HG02852 (cell line): ENCODE measurements at regions not wholly inside any gene's neighbourhood (a gene's known extent, or its start where the extent isn't known, plus 50 kb on each side); places are given as distances from the start of the nearest gene placed in this dataset.

Source experiments
- ATAC-seq: cut with Tn5 transposase; IDR thresholded peaks from one replicate; pipeline ENCODE4 v1.9.1; 2021; ENCODE audit warnings: mild to moderate bottlenecking, moderate library complexity; ENCODE audit not compliant: unreplicated experiment

DNA sequence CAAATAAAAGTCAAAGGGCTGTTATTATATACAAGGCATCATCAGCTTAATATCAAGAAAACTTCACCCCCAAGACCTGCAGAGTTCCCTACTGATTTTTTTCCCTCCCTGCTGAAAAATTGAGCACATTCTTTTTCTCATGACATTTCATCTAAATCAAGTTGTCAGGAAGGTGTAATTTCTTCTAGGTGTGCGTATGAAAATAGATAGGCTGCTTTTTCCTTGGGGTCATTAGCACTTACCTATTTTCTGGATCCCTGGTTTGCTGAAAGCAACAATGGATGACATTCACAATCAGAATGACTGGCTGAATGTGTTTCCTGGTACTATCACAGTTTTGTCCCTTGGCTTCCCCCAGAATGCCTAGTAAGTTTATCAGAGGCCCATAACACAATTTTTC is 225.0 kb upstream of the KIRREL3 start:
- no peak for ATAC-seq

DNA sequence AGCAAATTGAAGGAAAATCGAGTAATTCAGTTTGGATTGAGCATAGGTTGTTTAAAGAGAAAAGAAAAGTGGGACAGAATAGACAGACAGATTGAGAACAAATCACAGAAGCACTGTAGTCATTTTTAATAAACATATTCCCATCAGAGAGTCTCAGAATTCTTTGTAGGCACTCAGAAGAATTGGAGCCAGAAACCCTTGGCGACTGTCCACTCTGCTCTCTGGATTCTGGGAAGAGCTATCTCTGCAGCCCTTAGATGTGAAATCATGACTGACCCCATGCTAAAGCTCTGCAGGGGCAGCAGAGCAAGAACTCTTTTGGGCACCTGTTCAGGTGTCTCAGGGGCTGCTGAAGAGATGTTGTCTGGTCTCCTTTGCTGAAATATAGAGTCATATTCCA is 223.7 kb upstream of the KIRREL3 start:
- ATAC-seq, result no peak

DNA sequence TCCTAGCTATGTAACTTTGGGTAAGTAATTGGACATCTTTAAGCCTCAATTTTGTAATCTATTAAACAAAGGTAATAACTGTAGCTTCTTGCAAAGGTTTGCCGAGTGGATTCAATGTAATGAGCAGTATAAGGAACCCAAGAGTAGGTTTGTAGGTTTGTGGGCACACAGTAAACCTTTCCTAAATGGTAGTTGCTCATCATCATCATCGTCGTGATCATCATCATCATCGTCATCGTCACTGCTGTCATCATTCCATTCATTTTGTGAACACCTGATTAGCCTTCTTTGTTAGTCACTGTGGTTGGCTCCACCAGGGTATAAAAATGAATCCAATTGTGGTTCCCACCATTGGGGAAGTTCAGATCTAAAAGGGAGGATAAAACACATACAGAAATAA is 223.1 kb upstream of the KIRREL3 start:
- no peak for ATAC-seq

DNA sequence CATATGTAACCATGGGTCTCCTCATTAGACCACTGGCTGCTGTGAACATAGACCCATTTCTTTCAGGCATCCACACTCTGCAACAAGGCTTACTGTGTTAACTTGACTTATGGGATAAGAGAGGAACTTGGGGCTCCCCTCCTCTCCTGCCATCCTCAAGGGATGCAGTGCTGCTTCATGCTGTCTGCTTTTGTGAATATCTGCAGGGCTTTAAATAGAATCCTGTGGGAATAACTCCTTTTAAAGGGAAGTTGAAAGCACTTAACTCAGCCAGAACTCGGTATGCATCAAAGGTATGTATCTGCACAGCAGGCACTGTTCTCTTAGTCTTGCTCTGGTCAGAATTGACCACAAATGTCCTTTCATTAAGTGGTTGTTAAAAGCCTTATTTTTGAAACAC is 222.5 kb upstream of the KIRREL3 start:
- no peak for ATAC-seq

DNA sequence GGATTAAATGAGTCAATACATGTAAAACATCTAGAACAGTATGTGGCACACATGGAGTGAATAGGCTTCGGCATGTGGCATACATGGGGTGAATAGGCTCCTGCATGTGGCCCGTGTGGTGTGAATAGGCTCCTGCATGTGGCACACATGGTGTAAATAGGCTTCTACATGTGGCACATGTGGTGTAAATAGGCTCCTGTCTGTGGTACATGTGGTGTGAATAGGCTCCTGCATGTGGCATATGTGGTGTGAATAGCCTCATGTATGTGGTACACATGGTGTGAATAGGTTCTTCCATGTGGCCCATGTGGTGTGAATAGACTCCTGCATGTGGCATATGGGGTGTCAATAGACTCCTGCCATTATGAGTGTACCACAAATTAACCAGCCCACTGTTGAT is 219.1 kb upstream of the KIRREL3 start:
- ATAC-seq, result no peak

DNA sequence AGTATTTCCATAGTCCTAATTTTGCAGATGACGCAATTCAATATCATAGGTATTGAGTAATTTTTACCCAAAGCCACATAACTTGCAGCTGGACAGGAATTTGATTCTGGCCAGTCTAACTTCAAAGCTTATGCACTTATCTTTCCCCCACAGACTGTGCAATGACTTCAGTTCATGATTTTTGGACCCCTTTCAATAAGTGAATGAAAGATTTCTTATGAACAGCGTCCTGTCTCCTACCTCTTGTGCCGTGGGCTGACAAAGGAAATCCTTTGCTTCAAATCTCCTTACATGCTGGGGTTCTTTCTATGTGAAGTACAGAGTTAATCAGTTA is 217.7 kb upstream of the KIRREL3 start:
- no peak for ATAC-seq

DNA sequence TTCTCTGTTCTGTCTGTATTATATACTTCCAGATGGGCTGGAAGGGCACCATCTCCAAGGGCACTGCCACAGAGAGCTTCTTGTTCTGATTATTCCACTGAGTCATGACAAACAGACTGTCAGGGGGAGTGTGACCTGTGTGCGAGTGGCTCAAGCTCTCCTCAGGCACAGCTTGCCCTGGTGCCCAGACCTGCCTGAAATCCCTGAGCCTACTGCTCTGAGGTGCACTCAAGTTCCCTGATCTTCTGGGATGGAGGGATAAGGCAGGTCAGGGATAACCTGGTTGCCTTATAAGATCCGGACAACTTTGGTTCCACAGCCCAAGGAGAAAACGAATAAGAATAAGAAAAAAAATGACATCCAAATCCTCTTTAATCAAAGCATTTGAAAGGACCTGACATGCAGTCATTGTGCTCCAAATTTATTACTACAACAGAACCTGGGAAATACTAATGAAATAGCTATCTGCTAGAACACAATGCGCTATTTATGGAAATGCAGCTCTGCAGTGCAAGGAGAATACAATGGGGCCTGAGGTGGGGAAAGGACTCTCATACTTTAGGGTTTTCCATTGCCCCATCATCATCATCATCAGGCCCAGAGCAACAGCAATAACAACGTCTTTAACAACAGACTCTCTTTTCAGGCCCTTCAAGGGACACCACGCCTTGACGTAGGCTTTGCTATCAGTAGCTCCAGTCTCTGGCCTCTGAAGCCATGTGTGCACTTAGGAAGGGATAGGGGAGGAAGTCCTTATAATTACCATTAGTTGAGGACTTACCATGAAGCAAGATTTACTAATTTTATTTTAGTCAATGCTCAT is 217.1 kb upstream of the KIRREL3 start:
- ATAC-seq, result no peak

DNA sequence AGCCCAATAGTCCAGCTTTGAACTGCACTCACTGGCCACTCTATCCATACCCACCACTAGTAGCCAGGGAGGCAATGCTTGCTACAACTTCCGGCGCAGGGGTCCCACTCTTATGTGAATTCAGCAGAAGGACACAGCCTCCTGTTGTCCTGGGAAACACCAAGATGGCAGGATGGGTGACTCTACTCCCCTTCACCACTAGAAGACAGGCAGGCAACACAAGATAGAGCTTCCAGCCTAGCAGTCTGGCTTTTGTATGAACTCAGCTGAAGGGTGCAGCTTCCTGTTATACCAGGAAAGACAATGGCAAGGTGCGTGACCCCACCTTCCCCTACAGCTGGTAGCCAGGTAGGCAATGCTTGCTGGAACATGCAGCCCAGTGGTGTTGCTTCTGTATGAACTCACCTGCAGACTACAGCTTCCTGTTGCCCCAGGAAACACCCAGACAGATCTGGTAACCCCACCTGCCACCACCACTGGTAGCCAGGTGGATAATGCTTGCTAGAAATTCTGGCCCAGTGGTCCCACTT is 205.2 kb upstream of the KIRREL3 start:
- ATAC-seq, result no peak

DNA sequence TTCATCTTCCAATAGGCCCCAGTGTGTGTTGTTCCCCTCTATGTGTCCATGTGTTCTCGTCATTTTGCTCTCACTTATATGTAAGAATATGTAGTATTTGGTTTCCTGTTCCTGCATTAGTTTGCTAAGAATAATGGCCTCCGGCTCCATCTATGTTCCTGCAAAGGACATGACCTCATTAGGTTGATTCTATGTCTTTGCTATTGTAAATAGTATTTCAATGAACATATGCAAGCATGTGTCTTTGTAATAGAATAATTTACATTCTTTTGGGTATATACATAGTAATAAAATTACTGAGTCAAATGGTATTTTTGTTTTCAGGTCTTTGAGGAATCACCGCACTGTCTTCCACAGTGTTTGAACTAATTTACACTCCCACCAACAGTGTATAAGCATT is 202.9 kb upstream of the KIRREL3 start:
- ATAC-seq, result no peak

DNA sequence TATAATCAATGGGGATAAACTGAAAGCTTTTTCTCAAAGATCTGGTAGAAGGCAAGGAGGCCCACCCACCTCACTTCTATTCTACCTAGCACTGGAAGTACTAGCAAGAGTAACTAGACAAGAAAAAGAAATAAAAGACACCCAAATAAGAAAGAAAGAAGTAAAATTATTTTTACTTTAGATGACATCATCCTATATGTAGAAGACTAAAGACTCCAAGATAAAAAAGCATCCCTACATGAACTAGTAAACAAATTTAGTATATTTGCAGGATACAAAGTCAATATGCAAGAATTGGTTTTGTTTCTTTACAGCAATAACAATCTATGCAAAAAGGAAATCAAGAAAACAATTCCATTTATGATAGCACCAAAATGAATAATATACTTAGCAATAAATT is 201.5 kb upstream of the KIRREL3 start:
- ATAC-seq, result no peak

DNA sequence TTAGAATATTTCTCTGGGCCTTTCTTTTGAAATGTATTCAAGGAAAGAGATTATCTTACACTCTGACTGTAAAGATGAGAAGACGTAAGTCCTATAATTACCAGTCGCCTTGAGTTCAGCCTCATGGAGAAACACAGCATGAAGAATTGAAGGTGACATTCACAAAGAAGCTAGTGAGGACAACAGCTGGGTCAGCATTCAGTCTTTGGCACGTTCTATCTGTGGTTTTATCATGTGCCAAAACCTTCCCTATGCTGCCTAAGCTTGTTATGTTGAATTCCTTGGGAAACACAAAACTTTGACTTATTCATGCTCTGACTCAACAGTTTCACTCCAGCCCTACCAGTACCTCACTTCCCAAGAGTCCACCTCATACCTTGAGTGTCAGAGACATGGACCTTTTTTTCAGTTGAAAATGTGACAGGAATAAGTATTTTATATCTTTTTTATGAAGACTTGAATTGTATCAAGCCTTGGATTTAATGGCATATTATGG is 198.8 kb upstream of the KIRREL3 start:
- no peak for ATAC-seq

DNA sequence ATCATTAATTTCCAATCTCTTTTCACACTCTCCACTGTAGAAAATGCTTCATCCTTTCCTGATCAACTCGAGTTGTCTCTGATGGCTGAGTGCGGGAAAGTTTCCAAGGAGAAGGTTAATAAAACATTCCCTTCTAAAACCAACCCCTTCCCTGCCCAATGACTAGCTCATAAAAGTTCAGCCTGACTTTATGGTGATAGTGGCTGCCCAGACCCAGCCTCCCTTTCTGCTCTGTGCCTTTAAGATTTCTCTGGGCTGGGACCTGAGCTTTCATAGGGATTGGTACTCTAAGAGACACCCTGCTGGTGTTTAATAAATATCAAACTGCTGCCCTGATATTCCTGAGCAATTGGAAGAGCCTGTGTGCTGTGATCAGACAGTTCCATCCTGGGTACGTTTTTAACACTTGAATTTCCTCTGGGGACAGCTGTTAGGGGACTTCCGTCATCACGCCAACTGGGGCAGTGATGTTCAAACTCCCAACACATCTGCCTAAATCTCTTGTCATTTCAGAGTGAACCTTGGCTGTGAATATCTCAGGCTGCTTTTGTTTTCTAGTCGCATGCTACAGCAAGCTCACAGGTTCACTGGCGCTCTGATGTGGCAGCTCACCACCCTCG is 195.0 kb upstream of the KIRREL3 start:
- no peak for ATAC-seq

DNA sequence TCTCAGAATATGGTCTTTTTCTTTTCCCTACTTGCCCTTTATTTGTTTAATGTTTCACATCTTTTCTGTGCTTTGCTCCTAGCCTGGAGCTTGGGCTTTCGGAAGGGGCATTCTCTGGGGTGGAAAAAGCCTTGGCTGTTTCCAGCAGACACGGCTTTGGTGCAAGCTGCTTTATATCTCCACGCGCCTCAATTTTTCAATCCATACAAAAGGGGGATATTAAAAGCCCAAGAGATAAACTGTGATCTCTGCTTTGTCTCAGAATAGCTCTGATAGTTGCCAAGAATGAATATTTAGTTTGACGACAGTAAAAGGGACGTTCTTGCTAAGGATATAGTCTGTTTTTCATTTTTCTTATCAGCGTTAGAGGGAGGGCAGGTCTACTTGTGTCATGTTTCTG is 194.0 kb upstream of the KIRREL3 start:
- ATAC-seq, result no peak

DNA sequence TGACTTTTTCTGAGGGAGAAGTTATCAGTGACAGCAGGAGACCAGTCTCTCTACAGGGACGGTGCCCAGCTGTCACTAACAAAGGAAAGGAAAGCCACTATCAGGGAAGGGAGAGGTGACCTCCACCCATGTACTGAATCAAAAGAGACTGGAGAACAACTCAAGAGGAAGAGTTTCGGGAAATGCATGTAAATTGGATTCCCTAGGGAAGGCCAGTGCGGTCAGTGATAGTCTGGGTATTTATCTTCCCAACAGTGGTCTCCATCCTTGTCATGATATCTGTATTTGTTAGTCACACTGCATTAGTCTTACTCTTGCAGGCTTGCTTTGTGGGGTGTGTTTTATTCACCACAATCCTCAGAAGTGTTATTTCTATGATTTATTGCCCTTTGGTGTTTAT is 193.4 kb upstream of the KIRREL3 start:
- ATAC-seq, result no peak

DNA sequence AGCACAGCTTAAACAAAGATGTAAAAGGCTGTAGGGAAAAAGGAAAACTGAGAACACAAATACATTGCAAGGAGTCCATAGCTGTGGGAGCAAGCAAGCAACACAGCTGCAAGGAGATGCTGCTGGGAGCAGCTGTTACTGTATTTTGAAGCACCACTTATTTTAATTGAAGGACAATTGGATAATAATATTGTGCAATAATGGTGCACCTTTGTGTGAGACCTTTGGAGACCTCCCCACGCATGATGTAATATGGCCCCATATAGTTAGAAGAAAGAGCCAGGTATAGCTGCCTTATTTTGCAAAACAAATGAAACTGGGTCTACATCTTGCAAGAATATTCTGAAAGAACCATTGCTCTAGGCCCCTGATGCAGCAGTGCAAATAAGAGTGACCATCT is 191.1 kb upstream of the KIRREL3 start:
- ATAC-seq, result no peak

DNA sequence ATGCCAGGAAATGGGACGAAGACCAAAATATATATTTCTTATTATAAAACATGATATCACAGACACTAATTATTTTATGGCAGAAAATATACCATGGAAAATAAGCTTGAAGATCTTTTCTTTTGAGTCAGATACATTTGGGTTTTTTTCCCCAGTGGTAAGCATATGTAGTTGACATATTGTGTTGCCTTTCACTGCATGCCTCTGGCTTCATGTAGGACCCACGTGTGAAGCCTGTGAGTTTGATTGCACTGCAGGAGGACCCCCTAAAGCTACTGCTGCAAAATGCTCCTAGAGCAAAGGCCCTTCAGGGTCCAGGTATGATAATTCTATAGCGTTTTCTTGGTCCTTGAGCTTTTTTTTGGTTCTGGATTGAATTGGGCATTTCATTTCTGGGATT is 190.7 kb upstream of the KIRREL3 start:
- no peak for ATAC-seq

DNA sequence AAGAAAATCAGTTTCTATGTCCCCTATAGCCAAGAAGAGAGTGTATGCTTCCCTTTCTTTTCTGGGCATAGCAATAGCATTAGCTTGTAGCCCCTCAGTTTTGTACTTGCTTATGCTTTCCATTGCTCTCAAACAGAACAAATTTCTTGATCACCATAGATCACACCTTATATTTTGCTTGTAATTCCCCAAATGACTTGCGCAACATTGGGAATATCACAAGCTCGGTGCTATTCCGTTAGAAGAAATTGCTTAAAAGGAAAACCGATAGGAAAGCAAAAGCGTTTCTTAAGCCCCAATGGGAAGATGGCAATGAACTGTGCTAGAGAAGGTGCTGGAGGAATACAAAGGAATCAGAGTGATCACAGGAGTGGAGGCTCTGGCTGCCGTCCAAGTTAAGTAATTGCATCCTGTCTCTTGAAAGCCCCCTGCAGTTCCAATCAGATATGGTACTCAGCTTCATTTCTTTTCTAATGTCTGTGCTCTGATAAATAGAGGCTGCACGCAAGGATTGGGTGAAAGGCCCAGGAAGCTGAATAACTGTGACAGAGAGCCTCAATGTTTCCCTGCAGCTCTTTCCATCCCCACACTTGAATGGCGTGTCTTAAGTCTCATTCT is 182.1 kb upstream of the KIRREL3 start:
- ATAC-seq, result no peak

DNA sequence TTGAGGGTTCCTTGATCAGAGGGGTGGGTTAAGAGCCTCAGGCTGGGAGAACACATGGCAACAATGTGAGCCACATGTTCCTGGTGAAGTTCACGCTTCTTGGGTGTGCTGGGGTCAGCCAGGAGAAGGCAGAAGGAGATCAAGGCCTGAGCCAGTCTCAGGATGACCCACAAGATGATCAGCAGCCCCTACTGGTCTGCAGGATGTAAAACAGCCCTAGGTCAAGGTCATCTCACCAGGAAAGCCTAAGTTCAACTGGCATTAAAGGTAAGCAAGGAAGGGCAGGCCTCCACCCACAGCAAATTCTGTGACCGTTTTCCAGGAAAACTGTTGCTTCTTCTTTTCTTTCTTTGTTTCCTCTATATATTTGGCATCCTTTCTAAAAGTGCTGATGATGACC is 156.7 kb upstream of the KIRREL3 start:
- no peak for ATAC-seq

DNA sequence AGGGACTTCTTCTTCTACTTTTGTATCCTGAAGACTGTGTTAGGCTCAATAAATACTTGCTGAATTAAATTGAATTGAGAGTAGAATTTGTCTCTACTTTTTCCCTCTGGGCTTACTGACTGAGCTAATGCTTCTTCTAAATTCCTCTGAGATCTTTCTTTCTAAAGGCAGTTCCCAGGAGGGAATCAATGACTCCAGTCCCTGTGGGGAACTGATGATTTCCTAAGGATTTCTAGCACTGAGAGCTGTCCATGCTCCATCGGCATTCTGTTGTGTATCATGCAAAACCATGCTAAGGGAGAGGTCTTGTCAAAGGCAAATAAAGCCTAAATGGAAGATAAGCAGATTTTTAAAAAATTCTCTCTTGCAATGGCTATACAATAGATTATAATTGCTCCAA is 148.8 kb upstream of the KIRREL3 start:
- ATAC-seq, result no peak

DNA sequence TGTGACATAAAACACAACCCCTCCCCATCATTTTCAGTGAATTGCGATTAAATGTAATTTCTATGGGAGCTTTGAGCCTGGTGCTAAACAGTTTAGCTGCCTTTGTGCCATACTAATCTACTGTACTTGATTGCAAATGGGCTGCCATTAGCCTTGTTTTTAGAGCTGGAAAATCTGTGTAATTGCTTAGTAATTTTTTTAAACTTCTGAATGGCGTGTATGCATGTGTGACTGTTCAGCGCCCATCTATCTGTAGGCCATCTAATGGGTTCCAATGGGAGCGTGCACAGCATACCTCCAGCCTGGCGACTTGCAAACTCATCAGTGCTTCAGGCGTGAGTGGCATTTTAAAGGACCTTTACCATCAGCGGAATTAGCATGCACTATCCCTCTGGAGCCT is 142.7 kb upstream of the KIRREL3 start:
- no peak for ATAC-seq

DNA sequence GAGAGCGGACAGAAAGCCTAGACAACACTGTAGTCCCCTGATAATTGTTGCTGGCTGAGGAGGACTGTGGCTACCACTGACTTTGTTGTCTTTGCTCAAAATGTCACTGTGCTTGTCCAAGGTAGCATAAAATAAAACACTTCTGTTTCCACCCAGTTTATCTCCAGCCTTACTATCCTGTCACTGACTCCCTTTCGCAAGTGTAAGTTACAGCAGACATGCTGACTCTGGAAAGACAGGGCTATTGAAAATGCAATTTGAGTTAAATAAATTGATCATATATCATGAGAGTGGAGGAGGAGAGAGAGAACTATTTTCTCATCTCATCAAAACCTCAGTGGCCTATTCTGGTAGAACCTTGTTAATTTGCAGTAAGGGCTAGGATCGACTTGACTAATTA is 138.0 kb upstream of the KIRREL3 start:
- no peak for ATAC-seq

DNA sequence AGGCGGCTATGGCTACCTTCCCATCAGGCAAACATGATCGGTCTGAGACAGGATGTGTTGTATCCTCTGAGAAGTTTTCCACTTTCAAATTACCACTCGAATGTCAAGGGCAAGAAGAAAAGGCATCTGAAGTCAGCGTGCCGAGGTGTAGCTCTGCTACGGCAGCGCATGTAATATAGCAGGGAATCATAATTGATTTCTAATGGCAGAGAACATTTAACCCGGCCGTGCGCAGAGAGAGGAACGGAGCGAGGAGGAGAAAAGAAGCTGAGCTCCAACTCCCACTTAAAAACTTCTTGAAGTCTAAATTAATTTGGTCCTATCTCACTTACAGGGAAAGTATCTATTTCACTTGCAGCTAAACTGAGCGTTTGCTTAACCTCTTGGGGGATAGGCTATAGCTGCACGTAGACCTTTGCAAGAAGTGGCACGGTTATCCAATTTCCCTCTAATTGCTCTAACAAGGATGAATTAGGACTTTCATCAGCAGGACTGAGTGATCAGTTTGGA is 137.3 kb upstream of the KIRREL3 start:
- no peak for ATAC-seq
